Neural cell (in vitro differentiated cells): ENCODE measurements at regions not wholly inside any gene's neighbourhood (a gene's known extent, or its start where the extent isn't known, plus 50 kb on each side); places are given as distances from the start of the nearest gene placed in this dataset.

ENCODE experiments used
- EP300 ChIP-seq: fragments of 450-650 bp; conservative IDR thresholded peaks from 2 replicates; pipeline ENCODE4 v1.6.1; 2014; ENCODE audit warnings: antibody characterized with exemption, mild to moderate bottlenecking, moderate library complexity; ENCODE audit not compliant: poor library complexity, severe bottlenecking
- EZH2 ChIP-seq: fragments of 200-600, 300-800 bp; shearing (Covaris generic), sonication (generic); IDR thresholded peaks from 2 replicates; pipeline ENCODE4 v1.6.1; 2014; ENCODE audit warnings: antibody characterized with exemption, low read length, borderline replicate concordance, mild to moderate bottlenecking; ENCODE audit not compliant: insufficient read depth, poor library complexity, severe bottlenecking
- MXI1 ChIP-seq: fragments of 450-650 bp; conservative IDR thresholded peaks from 2 replicates; pipeline ENCODE4 v1.6.1; 2014; ENCODE audit warnings: antibody characterized with exemption, mild to moderate bottlenecking; ENCODE audit not compliant: poor library complexity, severe bottlenecking
- POLR2AphosphoS5 ChIP-seq: IDR thresholded peaks from 2 replicates; pipeline ENCODE4 v1.6.1; 2012
- RAD21 ChIP-seq: fragments of 450-650 bp; conservative IDR thresholded peaks from 2 replicates; pipeline ENCODE4 v1.6.1; 2014; ENCODE audit warnings: antibody characterized with exemption, mild to moderate bottlenecking, moderate library complexity
- SMC3 ChIP-seq: fragments of 450-650 bp; conservative IDR thresholded peaks from 2 replicates; pipeline ENCODE4 v1.6.1; 2014; ENCODE audit warnings: antibody characterized with exemption, mild to moderate bottlenecking, moderate library complexity; ENCODE audit not compliant: poor library complexity
- TAF1 ChIP-seq: IDR thresholded peaks from 2 replicates; pipeline ENCODE4 v1.6.1; 2012; ENCODE audit warnings: low read depth
- TF ChIP-seq, protein P1 (sequence below): fragments of 450-650 bp; IDR thresholded peaks from 2 replicates; pipeline ENCODE4 v1.5.1; 2014; ENCODE audit warnings: antibody characterized with exemption, mild to moderate bottlenecking, moderate library complexity; ENCODE audit not compliant: poor library complexity, severe bottlenecking
- TF ChIP-seq, protein P2 (sequence below): IDR thresholded peaks from 2 replicates; pipeline ENCODE4 v1.6.1; 2012; ENCODE audit warnings: borderline replicate concordance

DNA sequence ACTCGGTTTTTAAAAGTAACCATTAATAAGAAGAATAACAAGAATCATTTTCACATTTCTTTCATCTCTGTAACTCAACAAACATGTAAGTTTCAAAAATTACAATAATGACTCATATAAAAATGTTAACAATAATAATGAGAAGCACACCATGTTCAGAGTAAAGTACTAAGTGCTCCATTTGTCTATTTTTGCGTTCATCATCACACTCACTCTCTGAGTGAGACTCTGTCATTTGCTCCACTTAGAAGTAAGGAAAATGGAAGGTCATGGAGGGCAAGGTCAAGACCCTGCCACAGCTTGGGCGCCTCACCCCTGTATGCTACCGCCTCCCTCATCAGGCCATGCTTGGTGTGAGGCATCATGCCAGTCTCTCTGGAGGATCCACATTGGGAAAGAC, 129.9 kb downstream of the TMEM30B start:
- TF ChIP-seq, protein P1, sequence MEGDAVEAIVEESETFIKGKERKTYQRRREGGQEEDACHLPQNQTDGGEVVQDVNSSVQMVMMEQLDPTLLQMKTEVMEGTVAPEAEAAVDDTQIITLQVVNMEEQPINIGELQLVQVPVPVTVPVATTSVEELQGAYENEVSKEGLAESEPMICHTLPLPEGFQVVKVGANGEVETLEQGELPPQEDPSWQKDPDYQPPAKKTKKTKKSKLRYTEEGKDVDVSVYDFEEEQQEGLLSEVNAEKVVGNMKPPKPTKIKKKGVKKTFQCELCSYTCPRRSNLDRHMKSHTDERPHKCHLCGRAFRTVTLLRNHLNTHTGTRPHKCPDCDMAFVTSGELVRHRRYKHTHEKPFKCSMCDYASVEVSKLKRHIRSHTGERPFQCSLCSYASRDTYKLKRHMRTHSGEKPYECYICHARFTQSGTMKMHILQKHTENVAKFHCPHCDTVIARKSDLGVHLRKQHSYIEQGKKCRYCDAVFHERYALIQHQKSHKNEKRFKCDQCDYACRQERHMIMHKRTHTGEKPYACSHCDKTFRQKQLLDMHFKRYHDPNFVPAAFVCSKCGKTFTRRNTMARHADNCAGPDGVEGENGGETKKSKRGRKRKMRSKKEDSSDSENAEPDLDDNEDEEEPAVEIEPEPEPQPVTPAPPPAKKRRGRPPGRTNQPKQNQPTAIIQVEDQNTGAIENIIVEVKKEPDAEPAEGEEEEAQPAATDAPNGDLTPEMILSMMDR, result no peak
- TF ChIP-seq, protein P2, sequence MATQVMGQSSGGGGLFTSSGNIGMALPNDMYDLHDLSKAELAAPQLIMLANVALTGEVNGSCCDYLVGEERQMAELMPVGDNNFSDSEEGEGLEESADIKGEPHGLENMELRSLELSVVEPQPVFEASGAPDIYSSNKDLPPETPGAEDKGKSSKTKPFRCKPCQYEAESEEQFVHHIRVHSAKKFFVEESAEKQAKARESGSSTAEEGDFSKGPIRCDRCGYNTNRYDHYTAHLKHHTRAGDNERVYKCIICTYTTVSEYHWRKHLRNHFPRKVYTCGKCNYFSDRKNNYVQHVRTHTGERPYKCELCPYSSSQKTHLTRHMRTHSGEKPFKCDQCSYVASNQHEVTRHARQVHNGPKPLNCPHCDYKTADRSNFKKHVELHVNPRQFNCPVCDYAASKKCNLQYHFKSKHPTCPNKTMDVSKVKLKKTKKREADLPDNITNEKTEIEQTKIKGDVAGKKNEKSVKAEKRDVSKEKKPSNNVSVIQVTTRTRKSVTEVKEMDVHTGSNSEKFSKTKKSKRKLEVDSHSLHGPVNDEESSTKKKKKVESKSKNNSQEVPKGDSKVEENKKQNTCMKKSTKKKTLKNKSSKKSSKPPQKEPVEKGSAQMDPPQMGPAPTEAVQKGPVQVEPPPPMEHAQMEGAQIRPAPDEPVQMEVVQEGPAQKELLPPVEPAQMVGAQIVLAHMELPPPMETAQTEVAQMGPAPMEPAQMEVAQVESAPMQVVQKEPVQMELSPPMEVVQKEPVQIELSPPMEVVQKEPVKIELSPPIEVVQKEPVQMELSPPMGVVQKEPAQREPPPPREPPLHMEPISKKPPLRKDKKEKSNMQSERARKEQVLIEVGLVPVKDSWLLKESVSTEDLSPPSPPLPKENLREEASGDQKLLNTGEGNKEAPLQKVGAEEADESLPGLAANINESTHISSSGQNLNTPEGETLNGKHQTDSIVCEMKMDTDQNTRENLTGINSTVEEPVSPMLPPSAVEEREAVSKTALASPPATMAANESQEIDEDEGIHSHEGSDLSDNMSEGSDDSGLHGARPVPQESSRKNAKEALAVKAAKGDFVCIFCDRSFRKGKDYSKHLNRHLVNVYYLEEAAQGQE, result no peak
- TF ChIP-seq SMC3 (no peak), RAD21 (no peak), EP300 (no peak), EZH2 (no peak), TAF1 (no peak), POLR2AphosphoS5 (no peak), MXI1 (no peak)
